HS-27A (cell line): ENCODE measurements at regions not wholly inside any gene's neighbourhood (a gene's known extent, or its start where the extent isn't known, plus 50 kb on each side); places are given as distances from the start of the nearest gene placed in this dataset.
"Not testable (repeated sequence)": the region's sequence is repeated elsewhere in the genome, so short reads cannot be mapped to it uniquely, and the experiment has no call there.

Experiments
- DNase-seq: peaks from one replicate; pipeline ENCODE4 v3.0.0-alpha.2; 2012; ENCODE audit warnings: low read depth, missing footprints

- DNase-seq: no peak
These were observed 196.5 kb downstream of the ZNF608 start for GRCh38 chr5:124549891-124550436.

- DNase-seq: no peak
These were observed 199.8 kb downstream of the ZNF608 start for GRCh38 chr5:124546643-124547042.

GRCh38 chr5:124544366-124545055 is 201.9 kb downstream of the ZNF608 start:
- DNase-seq: no peak

- DNase-seq: no peak
These were observed 207.5 kb downstream of the ZNF608 start for GRCh38 chr5:124538931-124539330.

GRCh38 chr5:124538191-124538590 is 208.2 kb downstream of the ZNF608 start:
- DNase-seq: no peak

- no peak for DNase-seq
These were observed 208.9 kb downstream of the ZNF608 start for GRCh38 chr5:124537522-124537921.

GRCh38 chr5:124537107-124537506 is 209.3 kb downstream of the ZNF608 start:
- DNase-seq: no peak

GRCh38 chr5:124536333-124536732 is 210.1 kb downstream of the ZNF608 start:
- no peak for DNase-seq

GRCh38 chr5:124530916-124531315 is 215.5 kb downstream of the ZNF608 start:
- no peak for DNase-seq

- DNase-seq: no peak
These were observed 217.6 kb downstream of the ZNF608 start for GRCh38 chr5:124528838-124529237.

- no peak for DNase-seq
These were observed 219.0 kb downstream of the ZNF608 start for GRCh38 chr5:124527220-124527991.

- not testable (repeated sequence) for DNase-seq
These were observed 220.4 kb downstream of the ZNF608 start for GRCh38 chr5:124526079-124526478.

GRCh38 chr5:124524552-124525232 is 221.7 kb downstream of the ZNF608 start:
- DNase-seq: no peak

GRCh38 chr5:124523897-124524296 is 222.5 kb downstream of the ZNF608 start:
- DNase-seq: no peak

GRCh38 chr5:124522992-124523391 is 223.4 kb downstream of the ZNF608 start:
- no peak for DNase-seq

GRCh38 chr5:124521461-124522230 is 224.8 kb downstream of the ZNF608 start:
- no peak for DNase-seq

- no peak for DNase-seq
These were observed 227.0 kb downstream of the ZNF608 start for GRCh38 chr5:124519396-124519795.

GRCh38 chr5:124516567-124516966 is 229.9 kb downstream of the ZNF608 start:
- DNase-seq: no peak

- DNase-seq: no peak
These were observed 230.8 kb downstream of the ZNF608 start for GRCh38 chr5:124515497-124516245.

- no peak for DNase-seq
These were observed 231.5 kb downstream of the ZNF608 start for GRCh38 chr5:124514956-124515355.

GRCh38 chr5:124512952-124513632 is 233.3 kb downstream of the ZNF608 start:
- no peak for DNase-seq
